ENCODE measurements at regions not wholly inside any gene's neighbourhood (a gene's known extent, or its start where the extent isn't known, plus 50 kb on each side); places are given as distances from the start of the nearest gene placed in this dataset.

- Mint-ChIP-seq H3K9me3 (no peaks in the 10 kb centered on the region), H3K27me3 (ENCODE audit: low read depth) (no peaks in the 10 kb centered on the region), H3K4me1 (ENCODE audit: low read depth) (no peaks in the 10 kb centered on the region), H3K27ac (no peak overlapping the region), H3K36me3 (ENCODE audit: low read depth) (no peaks in the 10 kb centered on the region), H3K4me3 (no peak overlapping the region)
- intact Hi-C loops (cut with micrococcal nuclease): no loop called here
- no peak for DNase-seq
- CTCF ChIA-PET: interaction anchor here (0.6 kb wide), 1 partner anchor 18 kb away, joined by 3 read pairs; no protein-coding TSS in a partner anchor
These were observed 81.3 kb upstream of the SETBP1 start for GRCh38 chr18:44599412-44599811.

GRCh38 chr18:44601447-44601846 lies 79.2 kb upstream of the SETBP1 start:
- DNase-seq: no peak
- H3K27me3 Mint-ChIP-seq (ENCODE audit: low read depth): peaks cover 2% of the 10 kb centered on the region
- H3K4me3 Mint-ChIP-seq: no peak overlapping the region
- CTCF ChIA-PET: interaction anchor here (1.4 kb wide), 1 partner anchor 12 kb away, joined by 3 read pairs; no protein-coding TSS in a partner anchor
- no peaks in the 10 kb centered on the region for H3K4me1 Mint-ChIP-seq (ENCODE audit: low read depth)
- no peaks in the 10 kb centered on the region for H3K9me3 Mint-ChIP-seq
- H3K36me3 Mint-ChIP-seq (ENCODE audit: low read depth): no peaks in the 10 kb centered on the region
- intact Hi-C loops (cut with micrococcal nuclease): no loop called here
- H3K27ac Mint-ChIP-seq: no peak overlapping the region

- CTCF ChIA-PET: interaction anchor here (1.4 kb wide), 1 partner anchor 11 kb away, joined by 3 read pairs; no protein-coding TSS in a partner anchor
- Mint-ChIP-seq H3K4me3 (no peak overlapping the region), H3K4me1 (ENCODE audit: low read depth) (no peaks in the 10 kb centered on the region), H3K27me3 (ENCODE audit: low read depth) (peaks cover 2% of the 10 kb centered on the region), H3K9me3 (no peaks in the 10 kb centered on the region), H3K27ac (no peak overlapping the region), H3K36me3 (ENCODE audit: low read depth) (no peaks in the 10 kb centered on the region)
- DNase-seq: no peak
- intact Hi-C loops (cut with micrococcal nuclease): no loop called here
These were observed 78.3 kb upstream of the SETBP1 start for GRCh38 chr18:44602380-44602779.

- Mint-ChIP-seq H3K27me3 (ENCODE audit: low read depth) (peaks cover 2% of the 10 kb centered on the region), H3K27ac (no peak overlapping the region), H3K4me3 (no peak overlapping the region), H3K36me3 (ENCODE audit: low read depth) (no peaks in the 10 kb centered on the region), H3K9me3 (no peaks in the 10 kb centered on the region), H3K4me1 (ENCODE audit: low read depth) (no peaks in the 10 kb centered on the region)
- DNase-seq: no peak
- intact Hi-C loops (cut with micrococcal nuclease): no loop called here
- CTCF ChIA-PET: interaction anchor here (0.6 to 1.4 kb wide), 2 partner anchors 10 to 274 kb away, joined by 3 read pairs; no protein-coding TSS in a partner anchor
These were observed 77.8 kb upstream of the SETBP1 start for GRCh38 chr18:44602845-44603244.

GRCh38 chr18:44609181-44609941 lies 71.3 kb upstream of the SETBP1 start:
- CTCF ChIA-PET: no interaction called here
- H3K9me3 Mint-ChIP-seq: no peaks in the 10 kb centered on the region
- no peaks in the 10 kb centered on the region for H3K4me1 Mint-ChIP-seq (ENCODE audit: low read depth)
- no peaks in the 10 kb centered on the region for H3K36me3 Mint-ChIP-seq (ENCODE audit: low read depth)
- H3K27me3 Mint-ChIP-seq (ENCODE audit: low read depth): peaks cover 2% of the 10 kb centered on the region
- intact Hi-C loops (cut with micrococcal nuclease): no loop called here
- no peak overlapping the region for H3K4me3 Mint-ChIP-seq
- H3K27ac Mint-ChIP-seq: no peak overlapping the region
- no peak for DNase-seq

- no peak for DNase-seq
- H3K9me3 Mint-ChIP-seq: no peaks in the 10 kb centered on the region
- H3K27ac Mint-ChIP-seq: no peak overlapping the region
- CTCF ChIA-PET: no interaction called here
- H3K27me3 Mint-ChIP-seq (ENCODE audit: low read depth): peaks cover 4% of the 10 kb centered on the region
- no peak overlapping the region for H3K4me3 Mint-ChIP-seq
- no peaks in the 10 kb centered on the region for H3K4me1 Mint-ChIP-seq (ENCODE audit: low read depth)
- intact Hi-C loops (cut with micrococcal nuclease): no loop called here
- no peaks in the 10 kb centered on the region for H3K36me3 Mint-ChIP-seq (ENCODE audit: low read depth)
These were observed 59.9 kb upstream of the SETBP1 start for GRCh38 chr18:44620812-44621211.

- DNase-seq: no peak
- peaks cover 4% of the 10 kb centered on the region for H3K27me3 Mint-ChIP-seq (ENCODE audit: low read depth)
- intact Hi-C loops (cut with micrococcal nuclease): no loop called here
These were observed 56.6 kb upstream of the SETBP1 start for GRCh38 chr18:44624052-44624451.

GRCh38 chr18:44625386-44625785 lies 55.3 kb upstream of the SETBP1 start:
- Mint-ChIP-seq H3K4me3 (no peak overlapping the region), H3K9me3 (no peaks in the 10 kb centered on the region), H3K36me3 (ENCODE audit: low read depth) (no peaks in the 10 kb centered on the region), H3K4me1 (ENCODE audit: low read depth) (no peaks in the 10 kb centered on the region), H3K27me3 (ENCODE audit: low read depth) (peaks cover 2% of the 10 kb centered on the region), H3K27ac (no peak overlapping the region)
- CTCF ChIA-PET: no interaction called here
- no peak for DNase-seq
- intact Hi-C loops (cut with micrococcal nuclease): no loop called here

More at GRCh38 chr18:44624052-44624451, 56.6 kb upstream of the SETBP1 start:
- CTCF ChIA-PET: no interaction called here
- H3K27ac Mint-ChIP-seq: no peak overlapping the region
- no peak overlapping the region for H3K4me3 Mint-ChIP-seq
- H3K9me3 Mint-ChIP-seq: no peaks in the 10 kb centered on the region
- H3K4me1 Mint-ChIP-seq (ENCODE audit: low read depth): no peaks in the 10 kb centered on the region
- H3K36me3 Mint-ChIP-seq (ENCODE audit: low read depth): no peaks in the 10 kb centered on the region

GRCh38 chr18:44626236-44626635 lies 54.5 kb upstream of the SETBP1 start:
- Mint-ChIP-seq H3K27me3 (ENCODE audit: low read depth) (peaks cover 2% of the 10 kb centered on the region), H3K36me3 (ENCODE audit: low read depth) (no peaks in the 10 kb centered on the region), H3K27ac (no peak overlapping the region), H3K9me3 (no peaks in the 10 kb centered on the region), H3K4me1 (ENCODE audit: low read depth) (no peaks in the 10 kb centered on the region), H3K4me3 (no peak overlapping the region)
- intact Hi-C loops (cut with micrococcal nuclease): no loop called here
- no peak for DNase-seq
- CTCF ChIA-PET: no interaction called here

- Mint-ChIP-seq H3K27me3 (ENCODE audit: low read depth) (peaks cover 2% of the 10 kb centered on the region), H3K27ac (no peak overlapping the region), H3K9me3 (no peaks in the 10 kb centered on the region), H3K4me1 (ENCODE audit: low read depth) (no peaks in the 10 kb centered on the region), H3K4me3 (no peak overlapping the region), H3K36me3 (ENCODE audit: low read depth) (no peaks in the 10 kb centered on the region)
- no peak for DNase-seq
- intact Hi-C loops (cut with micrococcal nuclease): no loop called here
- CTCF ChIA-PET: no interaction called here
These were observed 53.9 kb upstream of the SETBP1 start for GRCh38 chr18:44626807-44627206.

GRCh38 chr18:44627280-44627679 lies 53.4 kb upstream of the SETBP1 start:
- DNase-seq: no peak
- intact Hi-C loops (cut with micrococcal nuclease): no loop called here
- peaks cover 2% of the 10 kb centered on the region for H3K27me3 Mint-ChIP-seq (ENCODE audit: low read depth)
- H3K4me3 Mint-ChIP-seq: no peak overlapping the region
- no peaks in the 10 kb centered on the region for H3K4me1 Mint-ChIP-seq (ENCODE audit: low read depth)
- H3K36me3 Mint-ChIP-seq (ENCODE audit: low read depth): no peaks in the 10 kb centered on the region
- CTCF ChIA-PET: no interaction called here
- no peaks in the 10 kb centered on the region for H3K9me3 Mint-ChIP-seq
- H3K27ac Mint-ChIP-seq: no peak overlapping the region

- no peaks in the 10 kb centered on the region for H3K36me3 Mint-ChIP-seq (ENCODE audit: low read depth)
- no peak overlapping the region for H3K27ac Mint-ChIP-seq
- no peaks in the 10 kb centered on the region for H3K4me1 Mint-ChIP-seq (ENCODE audit: low read depth)
- no peaks in the 10 kb centered on the region for H3K9me3 Mint-ChIP-seq
- no peak for DNase-seq
- intact Hi-C loops (cut with micrococcal nuclease): no loop called here
- CTCF ChIA-PET: interaction anchor here (1.2 kb wide), 1 partner anchor 127 kb away, joined by 3 read pairs; no protein-coding TSS in a partner anchor
- no peak overlapping the region for H3K4me3 Mint-ChIP-seq
- H3K27me3 Mint-ChIP-seq (ENCODE audit: low read depth): peaks cover 2% of the 10 kb centered on the region
These were observed 51.3 kb upstream of the SETBP1 start for GRCh38 chr18:44629406-44629805.

GRCh38 chr18:44630118-44630517 lies 50.6 kb upstream of the SETBP1 start:
- intact Hi-C loops (cut with micrococcal nuclease): no loop called here
- Mint-ChIP-seq H3K9me3 (no peaks in the 10 kb centered on the region), H3K4me3 (no peak overlapping the region), H3K27ac (no peak overlapping the region), H3K27me3 (ENCODE audit: low read depth) (peaks cover 2% of the 10 kb centered on the region), H3K4me1 (ENCODE audit: low read depth) (no peaks in the 10 kb centered on the region), H3K36me3 (ENCODE audit: low read depth) (no peaks in the 10 kb centered on the region)
- CTCF ChIA-PET: interaction anchor here (1.2 kb wide), 1 partner anchor 126 kb away, joined by 3 read pairs; no protein-coding TSS in a partner anchor
- DNase-seq: no peak
